A673 (cell line): ENCODE measurements at regions not wholly inside any gene's neighbourhood (a gene's known extent, or its start where the extent isn't known, plus 50 kb on each side); places are given as distances from the start of the nearest gene placed in this dataset.

Source experiments
- BruUV-seq: library from RNA; stranded (reverse); fragments of 400-500 nt; replicated peaks from 2 replicates; lab custom pipeline; 2021; lab: Mats Ljungman, UMichigan
- CTCF ChIA-PET: fragments of 300-600 bp; sonication (Branson Sonifier 250); formaldehyde crosslinking; loops from one replicate; lab custom pipeline; 2022; ENCODE audit warnings: antibody characterized with exemption; lab: Charles Lee
- POLR2A ChIA-PET: fragments of 300-600 bp; sonication (Branson Sonifier 250); formaldehyde crosslinking; loops from one replicate; lab custom pipeline; 2022; ENCODE audit warnings: antibody characterized with exemption; ENCODE audit not compliant: low non-redundant PET; lab: Charles Lee
- DNase-seq: peaks from one replicate; pipeline ENCODE4 v3.0.0-alpha.2; 2015; ENCODE audit warnings: low spot score
- H3K27ac ChIP-seq: fragments of 200-600 bp; sonication (generic); 2 replicates; pipeline ENCODE4 v1.5.1; 2016; ENCODE audit warnings: mixed run types, low read depth, mild to moderate bottlenecking, mixed read lengths, antibody characterized with exemption, low read length; ENCODE audit not compliant: poor library complexity, severe bottlenecking
- H3K27me3 ChIP-seq: fragments of 200-600 bp; sonication (generic); replicated peaks from 2 replicates; pipeline ENCODE4 v1.6.1; 2017; ENCODE audit warnings: mixed run types, low read depth, mild to moderate bottlenecking, mixed read lengths, antibody characterized with exemption, low read length; ENCODE audit not compliant: insufficient read depth, poor library complexity
- H3K36me3 ChIP-seq: fragments of 200-600 bp; sonication (generic); 2 replicates; pipeline ENCODE4 v1.6.1; 2016; ENCODE audit warnings: mixed run types, mild to moderate bottlenecking, mixed read lengths, antibody characterized with exemption, low read length; ENCODE audit not compliant: insufficient read depth, poor library complexity, severe bottlenecking
- H3K4me1 ChIP-seq: fragments of 200-600 bp; sonication (generic); 2 replicates; pipeline ENCODE4 v1.6.1; 2017; ENCODE audit warnings: mixed run types, mild to moderate bottlenecking, mixed read lengths, antibody characterized with exemption, low read length; ENCODE audit not compliant: insufficient read depth, poor library complexity, severe bottlenecking
- H3K4me3 ChIP-seq: fragments of 200-600 bp; sonication (generic); 2 replicates; pipeline ENCODE4 v1.5.1; 2016; ENCODE audit warnings: low read depth, mixed run types, mild to moderate bottlenecking, mixed read lengths, low read length; ENCODE audit not compliant: poor library complexity, severe bottlenecking
- H3K9me3 ChIP-seq: fragments of 200-600 bp; sonication (generic); 2 replicates; pipeline ENCODE4 v1.6.1; 2016; ENCODE audit warnings: mixed run types, low read depth, mild to moderate bottlenecking, mixed read lengths, antibody characterized with exemption, low read length; ENCODE audit not compliant: poor library complexity, severe bottlenecking
- EZH2 ChIP-seq: fragments of 200-600 bp; sonication (generic); IDR thresholded peaks from 2 replicates; pipeline ENCODE4 v1.6.1; 2017; ENCODE audit warnings: borderline replicate concordance, low read depth, mild to moderate bottlenecking, mixed read lengths, antibody characterized with exemption, low read length; ENCODE audit not compliant: poor library complexity, severe bottlenecking
- intact Hi-C: fragments of 100-400 bp; cut with micrococcal nuclease; formaldehyde crosslinking; loops from one replicate; pipeline ENCODE4 v1.10.0; 2022; ENCODE audit not compliant: unreplicated experiment
- TF ChIP-seq, protein P1 (sequence below): fragments of 300-800, 200-600 bp; sonication (generic); conservative IDR thresholded peaks from 2 replicates; pipeline ENCODE4 v1.5.1; 2017; ENCODE audit warnings: low read depth, mild to moderate bottlenecking, antibody characterized with exemption, low read length, moderate library complexity, mixed read lengths

GRCh38 chr14:81710232-81710845 lies 176.7 kb upstream of the SEL1L start:
- Histone ChIP-seq H3K9me3 (no peaks in the 10 kb centered on the region), H3K4me3 (no peak overlapping the region), H3K27me3 (no peaks in the 10 kb centered on the region), H3K27ac (no peak overlapping the region), H3K4me1 (no peaks in the 10 kb centered on the region), H3K36me3 (no peaks in the 10 kb centered on the region)
- intact Hi-C loops, result loop anchor here (5.0 kb wide), 1 partner anchor 277 kb away; no protein-coding TSS in a partner anchor
- no peak for TF ChIP-seq EZH2
- TF ChIP-seq, protein P1, sequence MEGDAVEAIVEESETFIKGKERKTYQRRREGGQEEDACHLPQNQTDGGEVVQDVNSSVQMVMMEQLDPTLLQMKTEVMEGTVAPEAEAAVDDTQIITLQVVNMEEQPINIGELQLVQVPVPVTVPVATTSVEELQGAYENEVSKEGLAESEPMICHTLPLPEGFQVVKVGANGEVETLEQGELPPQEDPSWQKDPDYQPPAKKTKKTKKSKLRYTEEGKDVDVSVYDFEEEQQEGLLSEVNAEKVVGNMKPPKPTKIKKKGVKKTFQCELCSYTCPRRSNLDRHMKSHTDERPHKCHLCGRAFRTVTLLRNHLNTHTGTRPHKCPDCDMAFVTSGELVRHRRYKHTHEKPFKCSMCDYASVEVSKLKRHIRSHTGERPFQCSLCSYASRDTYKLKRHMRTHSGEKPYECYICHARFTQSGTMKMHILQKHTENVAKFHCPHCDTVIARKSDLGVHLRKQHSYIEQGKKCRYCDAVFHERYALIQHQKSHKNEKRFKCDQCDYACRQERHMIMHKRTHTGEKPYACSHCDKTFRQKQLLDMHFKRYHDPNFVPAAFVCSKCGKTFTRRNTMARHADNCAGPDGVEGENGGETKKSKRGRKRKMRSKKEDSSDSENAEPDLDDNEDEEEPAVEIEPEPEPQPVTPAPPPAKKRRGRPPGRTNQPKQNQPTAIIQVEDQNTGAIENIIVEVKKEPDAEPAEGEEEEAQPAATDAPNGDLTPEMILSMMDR, result peak; percentile 74
- ChIA-PET CTCF (no interaction called here), POLR2A (no interaction called here)
- BruUV-seq, result no TSS peak
- DNase-seq, result peak; percentile 61

GRCh38 chr14:81715731-81716130 lies 182.1 kb upstream of the SEL1L start:
- no peak overlapping the region for H3K27ac ChIP-seq
- intact Hi-C loops, result no loop called here
- TF ChIP-seq, protein P1, result no peak
- TF ChIP-seq EZH2, result no peak
- POLR2A ChIA-PET, result no interaction called here
- H3K36me3 ChIP-seq, result no peaks in the 10 kb centered on the region
- H3K4me1 ChIP-seq, result no peaks in the 10 kb centered on the region
- H3K4me3 ChIP-seq, result no peak overlapping the region
- no peak for DNase-seq
- no TSS peak for BruUV-seq
- no peaks in the 10 kb centered on the region for H3K27me3 ChIP-seq
- no peaks in the 10 kb centered on the region for H3K9me3 ChIP-seq
- CTCF ChIA-PET, result no interaction called here

DNA sequence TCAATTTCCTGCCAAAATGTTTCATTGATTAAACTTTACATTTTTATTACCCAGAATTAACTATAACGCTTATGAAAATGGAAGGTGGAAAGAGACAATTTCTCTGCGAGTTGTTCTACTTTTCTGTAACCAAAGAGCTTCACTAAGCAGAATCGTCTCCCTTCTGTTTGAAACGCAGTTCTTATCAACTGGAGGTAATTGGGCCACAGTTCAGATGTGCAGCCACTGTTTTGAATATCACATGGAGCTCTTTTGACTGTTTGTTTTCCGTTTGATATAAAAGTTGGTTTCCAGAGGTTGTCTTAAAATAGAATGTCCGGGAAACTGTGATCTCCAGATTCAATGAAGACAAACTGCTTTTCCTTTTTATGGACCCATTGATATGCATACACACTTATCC lies 183.3 kb upstream of the SEL1L start:
- TF ChIP-seq, protein P1, result no peak
- TF ChIP-seq EZH2, result no peak
- H3K9me3 ChIP-seq, result no peaks in the 10 kb centered on the region
- H3K36me3 ChIP-seq, result no peaks in the 10 kb centered on the region
- no peaks in the 10 kb centered on the region for H3K27me3 ChIP-seq
- H3K27ac ChIP-seq, result no peak overlapping the region
- no peak overlapping the region for H3K4me3 ChIP-seq
- no TSS peak for BruUV-seq
- DNase-seq, result no peak
- CTCF ChIA-PET, result no interaction called here
- POLR2A ChIA-PET, result no interaction called here
- intact Hi-C loops, result no loop called here
- H3K4me1 ChIP-seq, result no peaks in the 10 kb centered on the region
